A549 (cell line): ENCODE measurements at regions not wholly inside any gene's neighbourhood (a gene's known extent, or its start where the extent isn't known, plus 50 kb on each side); places are given as distances from the start of the nearest gene placed in this dataset.

Experiments used
- CHD4 ChIP-seq: fragments of 200-600 bp; sonication (generic); IDR thresholded peaks from 2 replicates; pipeline ENCODE4 v1.6.1; 2016; ENCODE audit warnings: antibody characterized with exemption, mild to moderate bottlenecking, borderline replicate concordance
- EP300 ChIP-seq, 2 experiments: fragments of >200 bp; sonication (Bioruptor Twin); formaldehyde crosslinking; IDR thresholded peaks; 2 replicates in 1 of 2; 3 replicates in 1 of 2; pipeline ENCODE4 v1.6.1; 2016 to 2017
- POLR2A ChIP-seq: IDR thresholded peaks from 2 replicates; pipeline ENCODE4 v1.6.1; 2012; ENCODE audit warnings: mild to moderate bottlenecking, low read length
- RAD21 ChIP-seq, 2 experiments: fragments of >200 bp in 1 of 2; sonication (Bioruptor Twin) in 1 of 2; formaldehyde crosslinking in 1 of 2; IDR thresholded peaks in 1 of 2; conservative IDR thresholded peaks in 1 of 2; 2 replicates in 1 of 2; 3 replicates in 1 of 2; pipeline ENCODE4 v1.6.1; 2012 to 2018; ENCODE audit warnings: inconsistent platforms in 1 of 2
- REST ChIP-seq: fragments of 200-600 bp; sonication (generic); IDR thresholded peaks from 2 replicates; pipeline ENCODE4 v1.6.1; 2016; ENCODE audit warnings: antibody characterized with exemption, mild to moderate bottlenecking, moderate library complexity
- TF ChIP-seq, protein P1 (sequence below): fragments of 450-650 bp; IDR thresholded peaks from 2 replicates; pipeline ENCODE4 v1.6.1; 2014; ENCODE audit warnings: antibody characterized with exemption
- TF ChIP-seq, protein P2 (sequence below): fragments of >200 bp; sonication (Bioruptor Twin); formaldehyde crosslinking; IDR thresholded peaks from 3 replicates; pipeline ENCODE4 v1.5.1; 2016

GRCh38 chr3:181252631-181253030 lies 263.1 kb upstream of the DNAJC19 start:
- TF ChIP-seq REST (no peak), EP300 (IDR thresholded peaks at IDR 0.05) (no peak), POLR2A (no peak), RAD21 (conservative IDR thresholded peaks at IDR 0.05 in 1 of 2, IDR thresholded peaks at IDR 0.05 in 1 of 2) (no peak), CHD4 (no peak)
- TF ChIP-seq, protein P1, sequence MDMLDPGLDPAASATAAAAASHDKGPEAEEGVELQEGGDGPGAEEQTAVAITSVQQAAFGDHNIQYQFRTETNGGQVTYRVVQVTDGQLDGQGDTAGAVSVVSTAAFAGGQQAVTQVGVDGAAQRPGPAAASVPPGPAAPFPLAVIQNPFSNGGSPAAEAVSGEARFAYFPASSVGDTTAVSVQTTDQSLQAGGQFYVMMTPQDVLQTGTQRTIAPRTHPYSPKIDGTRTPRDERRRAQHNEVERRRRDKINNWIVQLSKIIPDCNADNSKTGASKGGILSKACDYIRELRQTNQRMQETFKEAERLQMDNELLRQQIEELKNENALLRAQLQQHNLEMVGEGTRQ, result no peak
- TF ChIP-seq, protein P2, sequence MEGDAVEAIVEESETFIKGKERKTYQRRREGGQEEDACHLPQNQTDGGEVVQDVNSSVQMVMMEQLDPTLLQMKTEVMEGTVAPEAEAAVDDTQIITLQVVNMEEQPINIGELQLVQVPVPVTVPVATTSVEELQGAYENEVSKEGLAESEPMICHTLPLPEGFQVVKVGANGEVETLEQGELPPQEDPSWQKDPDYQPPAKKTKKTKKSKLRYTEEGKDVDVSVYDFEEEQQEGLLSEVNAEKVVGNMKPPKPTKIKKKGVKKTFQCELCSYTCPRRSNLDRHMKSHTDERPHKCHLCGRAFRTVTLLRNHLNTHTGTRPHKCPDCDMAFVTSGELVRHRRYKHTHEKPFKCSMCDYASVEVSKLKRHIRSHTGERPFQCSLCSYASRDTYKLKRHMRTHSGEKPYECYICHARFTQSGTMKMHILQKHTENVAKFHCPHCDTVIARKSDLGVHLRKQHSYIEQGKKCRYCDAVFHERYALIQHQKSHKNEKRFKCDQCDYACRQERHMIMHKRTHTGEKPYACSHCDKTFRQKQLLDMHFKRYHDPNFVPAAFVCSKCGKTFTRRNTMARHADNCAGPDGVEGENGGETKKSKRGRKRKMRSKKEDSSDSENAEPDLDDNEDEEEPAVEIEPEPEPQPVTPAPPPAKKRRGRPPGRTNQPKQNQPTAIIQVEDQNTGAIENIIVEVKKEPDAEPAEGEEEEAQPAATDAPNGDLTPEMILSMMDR, result no peak
